Neural cell (in vitro differentiated cells): ENCODE measurements at regions not wholly inside any gene's neighbourhood (a gene's known extent, or its start where the extent isn't known, plus 50 kb on each side); places are given as distances from the start of the nearest gene placed in this dataset.

Experiments used
- H2AFZ ChIP-seq: fragments of 200-600, 300-800 bp; sonication (generic), shearing (Covaris generic); 2 replicates; pipeline ENCODE4 v1.6.0; 2014; ENCODE audit warnings: low read depth, mild to moderate bottlenecking, antibody characterized with exemption, low read length, moderate library complexity
- H3F3A ChIP-seq: fragments of 200-600 bp; shearing (Covaris generic); 2 replicates; pipeline ENCODE4 v1.6.1; 2016; ENCODE audit warnings: mild to moderate bottlenecking, moderate library complexity, mixed read lengths, antibody characterized with exemption, low read length; ENCODE audit not compliant: insufficient read depth, poor library complexity, severe bottlenecking
- H3K27ac ChIP-seq: fragments of 200-600, 300-800 bp; sonication (generic), shearing (Covaris generic); 2 replicates; pipeline ENCODE4 v1.5.1; 2014; ENCODE audit warnings: mild to moderate bottlenecking, low read length, moderate library complexity
- H3K27me3 ChIP-seq: fragments of 300-800, 200-600 bp; sonication (generic), shearing (Covaris generic); 2 replicates; pipeline ENCODE4 v1.6.0; 2014; ENCODE audit warnings: mild to moderate bottlenecking, low read depth, low read length, moderate library complexity; ENCODE audit not compliant: insufficient read depth
- H3K36me3 ChIP-seq: fragments of 300-800, 200-600 bp; sonication (generic), shearing (Covaris generic); 2 replicates; pipeline ENCODE4 v1.5.1; 2014; ENCODE audit warnings: mild to moderate bottlenecking, antibody characterized with exemption, low read length, moderate library complexity; ENCODE audit not compliant: insufficient read depth
- H3K4me2 ChIP-seq: fragments of 300-800, 200-600 bp; sonication (generic), shearing (Covaris generic); 2 replicates; pipeline ENCODE4 v1.6.0; 2014; ENCODE audit warnings: mild to moderate bottlenecking, low read length
- H3K4me3 ChIP-seq: fragments of 300-800, 200-600 bp; sonication (generic), shearing (Covaris generic); 2 replicates; pipeline ENCODE4 v1.5.1; 2014; ENCODE audit warnings: mild to moderate bottlenecking, low read length, moderate library complexity
- H3K79me2 ChIP-seq: fragments of 200-600 bp; shearing (Covaris generic); replicated peaks from 2 replicates; pipeline ENCODE4 v1.6.0; 2014; ENCODE audit warnings: mild to moderate bottlenecking, low read length, moderate library complexity; ENCODE audit not compliant: insufficient read depth
- H3K9ac ChIP-seq: fragments of 300-800, 200-600 bp; sonication (generic), shearing (Covaris generic); 2 replicates; pipeline ENCODE4 v1.6.1; 2016; ENCODE audit warnings: mild to moderate bottlenecking, low read length, mixed read lengths
- H3K9me2 ChIP-seq: fragments of 200-600 bp; shearing (Covaris generic); 2 replicates; pipeline ENCODE4 v1.6.1; 2016; ENCODE audit warnings: mild to moderate bottlenecking, low read length, mixed read lengths; ENCODE audit not compliant: insufficient read depth
- H3K9me3 ChIP-seq: fragments of 200-600, 300-800 bp; sonication (generic), shearing (Covaris generic); 2 replicates; pipeline ENCODE4 v1.6.1; 2016; ENCODE audit warnings: mild to moderate bottlenecking, mixed run types, low read length, moderate library complexity, mixed read lengths
- H4K20me1 ChIP-seq: fragments of 200-600 bp; shearing (Covaris generic); 2 replicates; pipeline ENCODE4 v1.6.1; 2016; ENCODE audit warnings: mild to moderate bottlenecking, mixed run types; ENCODE audit not compliant: insufficient read depth
- CTCF ChIP-seq: fragments of 450-650 bp; IDR thresholded peaks from 2 replicates; pipeline ENCODE4 v1.5.1; 2014; ENCODE audit warnings: antibody characterized with exemption, mild to moderate bottlenecking, moderate library complexity; ENCODE audit not compliant: poor library complexity, severe bottlenecking
- EP300 ChIP-seq: fragments of 450-650 bp; conservative IDR thresholded peaks from 2 replicates; pipeline ENCODE4 v1.6.1; 2014; ENCODE audit warnings: antibody characterized with exemption, mild to moderate bottlenecking, moderate library complexity; ENCODE audit not compliant: poor library complexity, severe bottlenecking
- EZH2 ChIP-seq: fragments of 200-600, 300-800 bp; shearing (Covaris generic), sonication (generic); IDR thresholded peaks from 2 replicates; pipeline ENCODE4 v1.6.1; 2014; ENCODE audit warnings: antibody characterized with exemption, low read length, borderline replicate concordance, mild to moderate bottlenecking; ENCODE audit not compliant: insufficient read depth, poor library complexity, severe bottlenecking
- MXI1 ChIP-seq: fragments of 450-650 bp; conservative IDR thresholded peaks from 2 replicates; pipeline ENCODE4 v1.6.1; 2014; ENCODE audit warnings: antibody characterized with exemption, mild to moderate bottlenecking; ENCODE audit not compliant: poor library complexity, severe bottlenecking
- POLR2AphosphoS5 ChIP-seq: IDR thresholded peaks from 2 replicates; pipeline ENCODE4 v1.6.1; 2012
- RAD21 ChIP-seq: fragments of 450-650 bp; conservative IDR thresholded peaks from 2 replicates; pipeline ENCODE4 v1.6.1; 2014; ENCODE audit warnings: antibody characterized with exemption, mild to moderate bottlenecking, moderate library complexity
- REST ChIP-seq: IDR thresholded peaks from 2 replicates; pipeline ENCODE4 v1.6.1; 2012; ENCODE audit warnings: borderline replicate concordance
- SMC3 ChIP-seq: fragments of 450-650 bp; conservative IDR thresholded peaks from 2 replicates; pipeline ENCODE4 v1.6.1; 2014; ENCODE audit warnings: antibody characterized with exemption, mild to moderate bottlenecking, moderate library complexity; ENCODE audit not compliant: poor library complexity
- TAF1 ChIP-seq: IDR thresholded peaks from 2 replicates; pipeline ENCODE4 v1.6.1; 2012; ENCODE audit warnings: low read depth

GRCh38 chr1:87754139-87754538 lies 425.5 kb downstream of the LMO4 start:
- H3F3A ChIP-seq, result no peaks in the 10 kb centered on the region
- H3K9ac ChIP-seq, result no peak overlapping the region
- H4K20me1 ChIP-seq, result no peaks in the 10 kb centered on the region
- no peak overlapping the region for H3K4me2 ChIP-seq
- H3K27ac ChIP-seq, result no peak overlapping the region
- H3K4me3 ChIP-seq, result no peak overlapping the region
- no peaks in the 10 kb centered on the region for H3K9me3 ChIP-seq
- no peaks in the 10 kb centered on the region for H3K27me3 ChIP-seq
- no peak overlapping the region for H2AFZ ChIP-seq
- H3K79me2 ChIP-seq, result no peaks in the 10 kb centered on the region
- H3K9me2 ChIP-seq, result no peaks in the 10 kb centered on the region
- no peak for TF ChIP-seq TAF1
- TF ChIP-seq EZH2, result no peak
- no peak for TF ChIP-seq CTCF
- TF ChIP-seq RAD21, result no peak
- TF ChIP-seq EP300, result no peak
- TF ChIP-seq MXI1, result no peak
- TF ChIP-seq SMC3, result no peak
- TF ChIP-seq REST, result no peak
- TF ChIP-seq POLR2AphosphoS5, result no peak
- no peaks in the 10 kb centered on the region for H3K36me3 ChIP-seq

GRCh38 chr1:87757676-87758075 lies 429.0 kb downstream of the LMO4 start:
- no peaks in the 10 kb centered on the region for H3F3A ChIP-seq
- H3K79me2 ChIP-seq, result no peaks in the 10 kb centered on the region
- H4K20me1 ChIP-seq, result no peaks in the 10 kb centered on the region
- no peak overlapping the region for H2AFZ ChIP-seq
- no peaks in the 10 kb centered on the region for H3K9me3 ChIP-seq
- no peak for TF ChIP-seq RAD21
- no peak for TF ChIP-seq POLR2AphosphoS5
- no peak for TF ChIP-seq EZH2
- no peak for TF ChIP-seq CTCF
- no peak for TF ChIP-seq MXI1
- TF ChIP-seq TAF1, result no peak
- TF ChIP-seq REST, result no peak
- H3K4me3 ChIP-seq, result no peak overlapping the region
- H3K27ac ChIP-seq, result no peak overlapping the region
- no peak overlapping the region for H3K9ac ChIP-seq
- no peaks in the 10 kb centered on the region for H3K27me3 ChIP-seq
- no peaks in the 10 kb centered on the region for H3K9me2 ChIP-seq
- H3K36me3 ChIP-seq, result no peaks in the 10 kb centered on the region
- no peak overlapping the region for H3K4me2 ChIP-seq
